GM12864 (cell line): ENCODE measurements at regions not wholly inside any gene's neighbourhood (a gene's known extent, or its start where the extent isn't known, plus 50 kb on each side); places are given as distances from the start of the nearest gene placed in this dataset.

Source experiments
- DNase-seq: peaks from one replicate; pipeline ENCODE4 v3.0.0-alpha.2; 2011; ENCODE audit warnings: low read depth
- H3K4me3 ChIP-seq: 2 replicates; pipeline ENCODE4 v1.5.1; 2011; ENCODE audit warnings: mild to moderate bottlenecking, low read depth, low read length, control low read depth
- CTCF ChIP-seq: IDR thresholded peaks from 2 replicates; pipeline ENCODE4 v1.5.1; 2011; ENCODE audit warnings: low read depth, mild to moderate bottlenecking, moderate library complexity, low read length, control low read depth, inconsistent platforms; ENCODE audit errors: missing control alignments

DNA sequence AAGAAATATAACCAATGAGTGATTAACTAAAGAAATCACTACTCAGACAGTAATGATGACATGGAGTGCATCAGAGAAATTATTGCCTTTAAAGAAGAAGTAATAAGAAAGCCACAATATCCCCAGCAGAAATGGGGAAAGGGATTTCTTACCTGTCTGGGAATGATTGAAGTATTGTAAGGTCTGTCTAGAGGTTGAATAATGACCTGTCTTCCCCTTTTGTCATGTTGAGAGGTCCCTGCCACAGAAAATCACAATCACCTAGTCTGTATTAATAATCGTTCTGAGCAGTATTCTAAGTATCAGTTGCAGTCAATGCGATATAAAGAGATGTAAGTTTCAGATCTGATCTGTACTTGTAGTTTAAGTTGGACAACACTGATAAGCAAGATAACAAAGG lies 349.1 kb upstream of the TPK1 start:
- no peak for TF ChIP-seq CTCF
- H3K4me3 ChIP-seq: no peak overlapping the region
- DNase-seq: no peak

DNA sequence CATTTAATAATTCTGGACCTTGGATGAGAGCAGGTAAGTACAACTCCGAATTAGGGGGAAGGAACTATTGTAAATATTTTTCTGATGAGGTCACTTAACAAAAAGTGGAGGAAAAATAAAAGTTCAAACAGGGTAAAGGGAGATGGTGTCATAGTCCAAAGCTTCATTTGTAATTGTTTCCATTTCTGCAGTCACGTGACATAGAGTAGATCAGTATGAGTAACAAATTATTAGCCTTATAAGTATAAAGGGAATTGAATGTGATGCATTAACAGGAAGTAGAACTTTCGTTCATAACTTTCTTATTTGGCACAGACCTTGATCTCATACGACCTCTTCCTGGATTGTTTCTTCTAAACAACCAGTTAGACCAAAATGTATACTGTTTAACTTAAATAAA lies 347.2 kb upstream of the TPK1 start:
- no peak for DNase-seq
- no peak overlapping the region for H3K4me3 ChIP-seq
- no peak for TF ChIP-seq CTCF

DNA sequence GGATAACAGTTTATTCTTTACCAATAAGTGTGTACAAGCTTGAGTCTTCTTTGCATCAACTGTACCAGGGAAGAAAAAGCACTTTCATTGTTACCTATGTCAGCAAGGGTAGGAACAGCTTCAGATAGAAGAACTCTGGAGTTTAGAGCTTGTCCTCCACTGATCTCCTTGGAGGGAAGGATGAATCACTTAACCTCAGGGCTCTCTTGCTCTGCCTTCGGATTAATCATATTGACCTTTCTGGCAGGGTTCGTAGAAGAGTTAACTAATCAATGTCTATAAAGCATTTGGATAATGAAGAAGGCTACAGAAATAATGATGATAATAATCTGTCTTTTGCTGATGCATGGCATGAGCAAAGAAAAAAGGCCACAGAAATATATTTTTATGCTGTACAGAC lies 339.5 kb upstream of the TPK1 start:
- no peak for DNase-seq
- no peak for TF ChIP-seq CTCF
- no peak overlapping the region for H3K4me3 ChIP-seq

DNA sequence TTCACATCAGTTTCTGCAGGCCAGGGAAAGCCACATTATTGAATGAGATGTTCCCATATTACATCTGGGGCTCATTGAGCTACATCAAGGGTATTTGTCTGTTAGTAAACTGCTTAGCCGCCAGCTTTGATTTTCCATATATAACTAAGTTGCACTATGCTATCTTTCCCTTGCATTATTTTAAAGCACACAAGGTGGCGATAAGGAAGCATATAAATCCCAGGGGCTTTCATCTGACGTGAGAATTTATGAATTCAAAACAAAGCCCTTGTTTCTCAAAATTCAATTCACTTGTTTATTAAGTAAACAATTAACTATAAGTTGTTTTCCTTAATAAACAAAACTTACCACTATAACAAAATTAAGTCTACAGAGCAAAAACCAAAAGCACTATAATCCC lies 334.1 kb upstream of the TPK1 start:
- DNase-seq: no peak
- H3K4me3 ChIP-seq: no peak overlapping the region
- TF ChIP-seq CTCF: no peak

GRCh38 chr7:145168879-145169278 lies 333.0 kb upstream of the TPK1 start:
- no peak for DNase-seq
- no peak overlapping the region for H3K4me3 ChIP-seq
- no peak for TF ChIP-seq CTCF

DNA sequence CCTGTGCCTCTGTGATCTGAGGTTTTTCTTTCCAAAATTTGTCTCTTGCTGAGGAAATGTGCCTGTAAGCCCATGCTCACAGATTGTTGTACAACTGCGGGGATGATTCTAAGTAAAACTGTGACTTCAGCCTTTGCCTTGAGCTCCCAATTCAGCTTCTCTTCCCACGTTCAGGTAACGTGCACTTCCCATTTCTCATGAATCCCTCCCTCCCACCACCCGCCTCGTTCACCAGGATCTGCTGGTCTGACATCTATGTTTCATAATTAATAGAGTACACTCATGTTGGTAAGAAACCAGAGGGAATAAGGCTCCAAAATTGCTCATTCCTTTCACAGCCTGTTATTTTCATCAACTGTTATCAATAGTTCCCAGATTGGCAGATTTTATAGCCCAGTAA lies 332.6 kb upstream of the TPK1 start:
- H3K4me3 ChIP-seq: no peak overlapping the region
- no peak for DNase-seq
- TF ChIP-seq CTCF: no peak

- no peak overlapping the region for H3K4me3 ChIP-seq
- no peak for TF ChIP-seq CTCF
Measured at GRCh38 chr7:145156834-145157233, 321.0 kb upstream of the TPK1 start.

More at GRCh38 chr7:145156834-145157233, 321.0 kb upstream of the TPK1 start:
- no peak for DNase-seq
